OCI-M2 (cell line): ENCODE measurements at regions not wholly inside any gene's neighbourhood (a gene's known extent, or its start where the extent isn't known, plus 50 kb on each side); places are given as distances from the start of the nearest gene placed in this dataset.

ENCODE experiments used
- DNase-seq: peaks from one replicate; lab custom pipeline; 2025; ENCODE audit not compliant: unreplicated experiment; lab: John Stamatoyannopoulos, UW

- DNase-seq: no peak
Observed at GRCh38 chr15:96887730-96888129, 557.2 kb downstream of the NR2F2 start.

GRCh38 chr15:96888764-96889163, 558.3 kb downstream of the NR2F2 start:
- no peak for DNase-seq

DNA sequence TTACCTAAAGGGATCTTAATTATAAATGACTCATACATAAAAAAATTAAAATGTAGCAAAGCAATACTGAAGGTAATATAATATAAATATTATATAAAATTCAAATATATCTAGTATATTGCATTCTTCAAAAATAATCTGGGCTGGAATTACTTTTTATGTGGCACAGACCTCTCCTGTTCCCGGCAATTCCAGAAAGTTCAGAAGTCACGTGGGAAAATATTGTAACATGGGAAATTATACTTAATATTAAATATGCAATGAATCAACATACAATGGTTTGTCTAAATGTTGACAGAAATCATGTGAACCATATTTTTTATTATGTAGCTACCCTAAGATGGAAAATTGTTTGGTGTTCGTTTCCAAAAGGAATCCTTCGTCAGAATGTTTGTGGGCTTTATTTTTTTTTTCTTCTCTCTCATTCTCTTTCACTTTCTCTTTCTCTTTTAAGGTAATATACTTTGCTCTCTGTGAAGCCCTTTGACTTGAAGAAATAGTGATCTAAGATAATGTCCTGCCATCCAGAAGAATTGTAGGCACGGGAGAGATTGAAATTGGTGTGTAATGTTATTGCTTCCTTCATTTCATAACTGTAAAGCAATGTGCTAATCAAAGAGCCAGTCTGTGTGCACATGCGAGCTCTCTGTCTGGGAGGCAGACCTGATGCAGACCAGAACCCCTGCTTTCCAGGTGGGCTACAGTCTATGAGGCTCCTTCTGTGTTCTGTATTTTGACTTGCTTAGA, 559.4 kb downstream of the NR2F2 start:
- DNase-seq: no peak

GRCh38 chr15:96891046-96891445, 560.5 kb downstream of the NR2F2 start:
- DNase-seq: no peak

GRCh38 chr15:96893159-96893906, 562.8 kb downstream of the NR2F2 start:
- DNase-seq: peak; percentile 46

- no peak for DNase-seq
Observed at GRCh38 chr15:96894659-96895058, 564.2 kb downstream of the NR2F2 start.

GRCh38 chr15:96896766-96897165, 566.3 kb downstream of the NR2F2 start:
- DNase-seq: no peak

DNA sequence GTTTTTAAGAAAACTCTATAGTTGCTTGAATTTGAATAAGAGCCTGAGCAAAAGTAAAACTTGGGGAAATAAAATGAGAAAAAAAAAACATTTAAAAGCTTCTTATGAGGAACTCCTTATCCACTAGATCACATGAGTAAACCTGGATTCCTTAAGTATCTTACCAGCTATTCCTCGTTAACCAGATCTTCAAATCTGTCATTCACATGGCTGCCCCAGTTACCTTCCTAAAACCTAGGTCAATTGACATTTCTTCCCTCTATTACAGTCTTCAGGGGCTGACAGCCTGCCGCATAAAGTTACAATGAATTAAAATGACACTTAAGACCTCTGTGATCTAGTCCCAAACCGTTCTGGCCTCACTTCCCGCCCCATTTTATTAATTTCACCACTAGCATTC, 583.6 kb downstream of the NR2F2 start:
- no peak for DNase-seq

GRCh38 chr15:96916750-96917149, 586.2 kb downstream of the NR2F2 start:
- no peak for DNase-seq

DNA sequence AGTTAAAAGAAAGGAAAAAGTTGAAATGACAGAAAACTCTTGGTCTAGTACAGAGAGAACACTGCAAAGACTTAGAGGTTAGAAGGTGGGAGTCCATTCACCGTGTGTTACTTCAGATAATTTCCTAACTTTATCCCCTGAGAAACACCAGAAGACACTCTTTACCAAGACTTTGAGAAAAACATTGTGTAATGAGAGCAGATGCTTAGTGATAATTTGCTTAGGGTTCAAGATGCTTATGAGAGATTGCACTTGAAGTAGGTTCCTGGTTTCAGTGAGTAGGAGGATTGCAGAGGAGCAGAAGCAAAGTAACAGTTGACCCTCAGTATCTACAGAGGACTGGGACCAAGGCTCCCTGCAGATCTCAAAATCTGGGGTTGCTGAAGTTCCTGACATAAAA, 594.1 kb downstream of the NR2F2 start:
- no peak for DNase-seq

- DNase-seq: no peak
Observed at GRCh38 chr15:96947296-96948229, 617.1 kb downstream of the NR2F2 start.

- no peak for DNase-seq
Observed at GRCh38 chr15:96948981-96949380, 618.5 kb downstream of the NR2F2 start.

GRCh38 chr15:96958721-96959120, 628.2 kb downstream of the NR2F2 start:
- DNase-seq: no peak

- no peak for DNase-seq
Observed at GRCh38 chr15:96959501-96959900, 629.0 kb downstream of the NR2F2 start.

- no peak for DNase-seq
Observed at GRCh38 chr15:96960711-96961480, 630.4 kb downstream of the NR2F2 start.

DNA sequence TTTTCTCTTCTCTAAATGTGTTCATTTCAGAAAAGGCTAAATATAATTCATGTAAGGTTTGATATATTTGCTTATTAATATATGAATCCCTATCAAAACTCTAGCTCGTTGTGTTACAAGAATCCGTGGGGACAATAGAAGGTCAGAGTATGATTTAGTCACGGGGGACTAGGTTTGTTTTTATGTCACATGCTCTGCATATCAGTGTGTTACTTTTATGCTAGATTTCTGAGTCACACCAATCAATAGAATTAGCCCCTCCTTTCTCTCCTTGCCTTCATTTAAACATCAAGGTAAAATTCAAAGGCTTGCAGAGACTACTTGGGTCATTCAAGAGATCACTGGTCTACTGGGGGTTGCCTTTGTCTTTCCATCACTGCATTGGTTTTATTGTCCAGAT, 636.1 kb downstream of the NR2F2 start:
- DNase-seq: no peak

DNA sequence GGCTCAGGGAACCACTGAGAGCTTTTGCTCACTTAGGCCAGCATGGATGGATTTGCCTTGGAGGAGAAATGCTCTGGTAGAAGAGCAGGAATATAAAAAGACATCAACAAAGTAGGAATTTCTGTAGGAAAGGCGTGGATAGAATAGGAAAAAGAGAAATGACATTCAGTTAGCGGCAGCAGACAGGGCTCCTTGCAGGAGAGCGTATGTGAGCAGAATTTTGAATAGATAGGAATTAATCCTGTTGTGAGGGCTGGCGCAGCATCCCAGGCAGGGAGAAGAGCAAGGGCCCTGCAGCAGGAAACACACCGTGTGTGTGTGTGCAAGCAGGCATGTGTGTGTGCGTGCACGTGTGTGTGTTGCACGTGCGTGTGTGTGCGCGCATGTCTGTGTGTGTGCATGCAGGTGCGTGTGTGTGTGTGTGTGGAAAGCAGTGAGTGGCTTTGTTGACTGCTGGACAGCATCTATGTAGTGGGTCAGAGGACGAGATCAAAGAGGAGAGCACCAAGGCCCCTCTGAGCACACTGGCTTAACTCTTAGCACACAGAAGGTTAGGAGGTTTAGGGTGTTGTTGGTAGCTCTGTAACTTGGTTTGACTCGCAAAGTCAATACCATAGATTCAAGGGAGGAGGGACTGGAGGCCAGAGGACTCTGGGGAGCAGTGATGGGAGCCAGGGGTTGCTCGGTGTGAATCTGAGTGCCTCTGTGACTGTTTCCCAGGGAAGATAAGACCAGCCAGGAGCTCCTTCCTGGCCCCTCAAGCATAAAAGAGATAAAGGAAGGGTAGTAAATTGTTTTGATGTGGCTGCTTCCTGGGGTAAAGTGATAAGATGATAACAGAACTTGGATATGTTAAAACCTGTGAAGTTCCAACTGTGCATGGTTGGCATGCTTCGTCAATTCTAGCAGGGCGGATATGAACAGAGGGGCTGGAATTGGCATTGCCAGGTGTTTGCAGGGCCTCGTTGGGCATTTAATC, 639.5 kb downstream of the NR2F2 start:
- DNase-seq: no peak

GRCh38 chr15:96972201-96972600, 641.7 kb downstream of the NR2F2 start:
- DNase-seq: no peak

DNA sequence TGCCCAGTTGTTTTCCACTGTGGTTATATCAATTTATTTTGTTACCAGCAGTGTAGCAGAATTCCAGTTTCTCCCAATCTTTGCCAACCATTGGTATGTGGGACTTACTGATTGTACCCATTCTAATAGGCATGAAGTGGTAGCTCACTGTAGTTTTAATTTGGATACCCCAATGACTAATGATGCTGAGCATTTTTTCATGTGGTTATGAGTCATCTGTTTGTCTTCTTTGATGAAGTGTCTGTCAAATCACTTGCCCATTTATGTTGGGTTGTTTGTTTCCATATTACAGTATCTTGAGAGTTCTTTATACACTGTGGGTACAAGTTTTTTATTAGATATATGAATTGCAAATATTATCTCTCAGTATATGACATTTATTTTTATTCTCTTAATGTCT, 644.3 kb downstream of the NR2F2 start:
- no peak for DNase-seq

GRCh38 chr15:96977886-96978285, 647.4 kb downstream of the NR2F2 start:
- DNase-seq: no peak
